Transverse colon (tissue), 4 donors: ENCODE measurements at regions not wholly inside any gene's neighbourhood (a gene's known extent, or its start where the extent isn't known, plus 50 kb on each side); places are given as distances from the start of the nearest gene placed in this dataset.

ENCODE experiments used
- DNase-seq: peaks from one replicate; pipeline ENCODE4 v3.0.0-alpha.2; 2019
- H3K27ac ChIP-seq, 4 donors: fragments of 200-600 bp; sonication (generic); 2 replicates each; pipeline ENCODE4 v1.5.1; 2016 to 2018; ENCODE audit warnings: inconsistent platforms in 4 of 4
- H3K27me3 ChIP-seq: fragments of 200-600 bp; sonication (generic); 2 replicates; pipeline ENCODE4 v1.5.1; 2017; ENCODE audit warnings: inconsistent platforms
- H3K36me3 ChIP-seq, 4 donors: fragments of 200-600 bp; sonication (generic); 2 replicates each; pipeline ENCODE4 v1.5.1; 2017 to 2019; ENCODE audit warnings: inconsistent platforms in 4 of 4
- H3K4me1 ChIP-seq, 4 donors: fragments of 200-600 bp; sonication (generic); 2 replicates each; pipeline ENCODE4 v1.5.1; 2017 to 2020; ENCODE audit warnings: inconsistent platforms in 4 of 4
- H3K4me3 ChIP-seq, 4 donors: fragments of 200-600 bp; sonication (generic); 1 replicate in 1 of 4; 2 replicates in 3 of 4; pipeline versions ENCODE4 v1.5.1 to v1.6.1; 2017 to 2019; ENCODE audit warnings: inconsistent platforms in 4 of 4
- H3K9me3 ChIP-seq, 2 donors: fragments of 200-600 bp; sonication (generic); 2 replicates each; pipeline ENCODE4 v1.5.1; 2017 to 2019; ENCODE audit warnings: inconsistent platforms in 2 of 2
- EP300 ChIP-seq: sonication (generic); formaldehyde crosslinking; IDR thresholded peaks from one replicate; pipeline ENCODE4 v1.6.1; 2017; ENCODE audit warnings: antibody characterized with exemption, low read depth
- POLR2A ChIP-seq: fragments of 450-650 bp; IDR thresholded peaks from one replicate; pipeline ENCODE4 v1.6.1; 2016; ENCODE audit warnings: antibody characterized with exemption, mild to moderate bottlenecking, moderate library complexity
- POLR2AphosphoS5 ChIP-seq, 3 donors: sonication (generic); formaldehyde crosslinking; IDR thresholded peaks; one replicate each; pipeline ENCODE4 v1.6.1; 2016; ENCODE audit warnings: antibody characterized with exemption in 3 of 3
- WGBS, 2 donors: methylation state at CpG; one replicate each; pipeline ENCODE4 v1.1.5; 2018; ENCODE audit warnings: low coverage in 1 of 2; 5-methylcytosine and 5-hydroxymethylcytosine counted together
- in situ Hi-C, 4 donors: fragments of 200-750 bp; cut with MboI; loops; one replicate each; pipeline versions ENCODE4 v1.15.0 to v1.15.1; 2017; ENCODE audit warnings: low sequenced_read_pairs in 3 of 4, low pct_ligation_motif_present in 1 of 4, low pct_unique_long_range_greater_than_20kb in 1 of 4
- intact Hi-C: fragments of 100-400 bp; cut with DNase I; formaldehyde crosslinking; loops from one replicate; pipeline ENCODE4 v1.15.1; 2023; ENCODE audit warnings: low total_unique reads
- TF ChIP-seq, protein P1 (sequence below), 5 experiments: fragments of 200-600 bp in 3 of 5; fragments of 450-650 bp in 2 of 5; sonication (generic) in 3 of 5; IDR thresholded peaks; 1 replicate in 2 of 5; 2 replicates in 3 of 5; pipeline ENCODE4 v1.5.1; 2016 to 2017; ENCODE audit warnings: antibody characterized with exemption in 5 of 5, inconsistent platforms in 3 of 5, mild to moderate bottlenecking in 2 of 5, moderate library complexity in 1 of 5

- TF ChIP-seq POLR2A (no peak), POLR2AphosphoS5 (IDR thresholded peaks at IDR 0.05) (no peak), EP300 (no peak)
- TF ChIP-seq, protein P1, sequence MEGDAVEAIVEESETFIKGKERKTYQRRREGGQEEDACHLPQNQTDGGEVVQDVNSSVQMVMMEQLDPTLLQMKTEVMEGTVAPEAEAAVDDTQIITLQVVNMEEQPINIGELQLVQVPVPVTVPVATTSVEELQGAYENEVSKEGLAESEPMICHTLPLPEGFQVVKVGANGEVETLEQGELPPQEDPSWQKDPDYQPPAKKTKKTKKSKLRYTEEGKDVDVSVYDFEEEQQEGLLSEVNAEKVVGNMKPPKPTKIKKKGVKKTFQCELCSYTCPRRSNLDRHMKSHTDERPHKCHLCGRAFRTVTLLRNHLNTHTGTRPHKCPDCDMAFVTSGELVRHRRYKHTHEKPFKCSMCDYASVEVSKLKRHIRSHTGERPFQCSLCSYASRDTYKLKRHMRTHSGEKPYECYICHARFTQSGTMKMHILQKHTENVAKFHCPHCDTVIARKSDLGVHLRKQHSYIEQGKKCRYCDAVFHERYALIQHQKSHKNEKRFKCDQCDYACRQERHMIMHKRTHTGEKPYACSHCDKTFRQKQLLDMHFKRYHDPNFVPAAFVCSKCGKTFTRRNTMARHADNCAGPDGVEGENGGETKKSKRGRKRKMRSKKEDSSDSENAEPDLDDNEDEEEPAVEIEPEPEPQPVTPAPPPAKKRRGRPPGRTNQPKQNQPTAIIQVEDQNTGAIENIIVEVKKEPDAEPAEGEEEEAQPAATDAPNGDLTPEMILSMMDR (IDR thresholded peaks at IDR 0.05) = no peak
- DNase-seq = no peak
- no peaks in the 10 kb centered on the region for H3K9me3 ChIP-seq
- intact Hi-C loops (no loop called here), in situ Hi-C loops (no loop called here)
- no peak overlapping the region for H3K4me3 ChIP-seq
- peaks cover 14 to 32% (median 19%) of the 10 kb centered on the region in 4 donors for H3K4me1 ChIP-seq
- H3K27me3 ChIP-seq = no peaks in the 10 kb centered on the region
- 70 to 86% methylated on average over 5 to 6 of the region's 6 CpGs for WGBS, 2 donors
- no peaks in the 10 kb centered on the region for H3K36me3 ChIP-seq
- no peak overlapping the region for H3K27ac ChIP-seq
These were observed 130.3 kb upstream of the NUDT4 start for GRCh38 chr12:93247313-93247991.

DNA sequence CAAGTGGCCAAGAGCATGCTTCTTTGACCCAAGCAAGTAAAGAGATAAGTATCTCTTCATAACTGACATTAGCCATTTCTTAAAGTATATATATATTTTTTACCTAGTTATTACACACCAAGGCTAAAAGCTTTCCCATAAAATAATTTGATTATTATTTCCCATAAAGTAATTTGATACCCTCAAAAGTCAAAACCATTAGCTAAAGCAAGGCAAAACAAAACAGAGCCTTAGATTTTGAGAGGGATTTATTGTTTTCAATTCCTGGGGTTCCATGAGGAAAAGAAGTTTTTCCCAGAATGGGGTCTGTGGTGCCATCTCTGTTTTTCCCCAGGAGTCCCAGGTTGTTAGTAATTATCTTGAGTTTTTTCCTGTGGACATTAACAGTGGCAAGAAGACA, 125.5 kb upstream of the NUDT4 start:
- H3K9me3 ChIP-seq = peaks cover 8 to 10% of the 10 kb centered on the region in 2 donors
- H3K4me3 ChIP-seq = no peak overlapping the region
- H3K36me3 ChIP-seq = no peaks in the 10 kb centered on the region
- intact Hi-C loops = no loop called here
- H3K27ac ChIP-seq = no peak overlapping the region
- no peak for DNase-seq
- H3K27me3 ChIP-seq = no peaks in the 10 kb centered on the region
- TF ChIP-seq POLR2A (no peak), EP300 (no peak), POLR2AphosphoS5 (IDR thresholded peaks at IDR 0.05) (no peak)
- TF ChIP-seq, protein P1 (IDR thresholded peaks at IDR 0.05) = no peak
- peaks cover 0 to 8% (median 0%) of the 10 kb centered on the region in 4 donors for H3K4me1 ChIP-seq
- in situ Hi-C loops = no loop called here

DNA sequence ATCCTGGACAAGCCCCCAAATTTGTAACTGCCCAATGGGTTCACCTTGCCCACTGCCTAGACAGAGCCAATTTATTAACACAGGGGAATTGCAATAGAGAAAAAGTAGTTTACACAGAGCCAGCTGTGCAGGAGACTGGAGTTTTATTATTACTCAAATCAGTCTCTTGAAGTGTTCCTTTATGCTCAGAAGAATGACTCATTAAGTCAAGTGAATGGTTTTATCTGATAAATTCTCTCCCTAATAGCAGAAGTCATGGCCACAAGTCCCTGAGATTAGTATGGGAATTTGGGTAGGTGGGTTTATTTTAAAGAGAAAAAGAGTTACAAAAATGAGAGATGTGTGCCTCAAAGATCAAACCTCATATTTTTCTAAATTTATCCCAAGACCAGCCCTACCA, 122.8 kb upstream of the NUDT4 start:
- no peak for TF ChIP-seq POLR2A
- in situ Hi-C loops = no loop called here

DNA sequence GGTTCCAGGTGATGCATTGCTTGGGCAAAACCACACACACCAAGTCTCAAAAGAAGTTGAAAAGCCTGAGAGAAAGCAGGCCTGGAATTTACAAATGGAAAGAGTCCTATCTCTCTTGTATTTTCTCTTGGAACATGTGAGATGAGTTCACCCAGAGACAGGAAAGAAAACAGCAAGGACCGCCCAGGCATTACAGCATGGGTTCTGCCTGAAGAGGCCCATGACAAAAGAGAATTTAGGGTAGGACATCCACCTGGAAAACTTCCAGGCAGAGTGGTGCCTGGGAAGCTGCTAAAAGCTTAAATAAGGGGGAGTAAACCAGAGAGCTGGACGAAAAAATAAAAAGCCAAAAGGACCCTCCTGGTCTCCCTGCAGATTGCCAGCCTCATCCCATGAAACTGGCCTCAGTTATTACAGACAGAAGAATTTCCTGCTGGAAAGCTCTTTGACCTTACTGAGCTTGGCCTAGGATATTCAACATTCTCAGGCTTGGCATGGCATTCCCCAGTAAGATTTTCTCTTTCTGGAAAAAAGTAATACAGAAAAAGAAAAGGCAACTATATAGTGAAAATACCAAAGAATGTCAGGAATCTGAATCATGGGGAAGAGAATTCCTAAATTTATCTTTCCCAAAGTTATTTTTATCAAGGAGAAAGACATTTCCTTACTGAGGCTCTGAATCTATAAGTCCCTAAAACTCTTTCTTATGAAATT, 121.3 kb upstream of the NUDT4 start:
- DNase-seq = no peak
- in situ Hi-C loops = no loop called here

More for the DNA sequence above, 122.8 kb upstream of the NUDT4 start:
- intact Hi-C loops = no loop called here
- H3K4me3 ChIP-seq = no peak overlapping the region
- no peaks in the 10 kb centered on the region for H3K27me3 ChIP-seq
- no peak overlapping the region for H3K27ac ChIP-seq
- H3K36me3 ChIP-seq = no peaks in the 10 kb centered on the region
- DNase-seq = no peak
- H3K4me1 ChIP-seq = no peaks in the 10 kb centered on the region
- peaks cover 8 to 10% of the 10 kb centered on the region in 2 donors for H3K9me3 ChIP-seq

More for the DNA sequence above, 121.3 kb upstream of the NUDT4 start:
- WGBS, 2 donors = 87 to 93% methylated on average over 2 of the region's 2 CpGs
- no peaks in the 10 kb centered on the region for H3K36me3 ChIP-seq
- H3K27me3 ChIP-seq = no peaks in the 10 kb centered on the region
- no peak overlapping the region for H3K4me3 ChIP-seq
- intact Hi-C loops = no loop called here
- no peak for TF ChIP-seq POLR2A
- TF ChIP-seq, protein P1 (IDR thresholded peaks at IDR 0.05) = no peak
- no peak for TF ChIP-seq EP300
- TF ChIP-seq POLR2AphosphoS5 (IDR thresholded peaks at IDR 0.05) = no peak
- H3K4me1 ChIP-seq = no peaks in the 10 kb centered on the region
- H3K9me3 ChIP-seq = peaks cover 8 to 10% of the 10 kb centered on the region in 2 donors
- no peak overlapping the region for H3K27ac ChIP-seq
